ENCODE measurements at regions not wholly inside any gene's neighbourhood (a gene's known extent, or its start where the extent isn't known, plus 50 kb on each side); places are given as distances from the start of the nearest gene placed in this dataset.

- no peak for DNase-seq (ENCODE audit: low read depth, low spot score)
- no peak for FAIRE-seq
- dilution Hi-C loops (cut with MboI; ENCODE audit: extremely low pct_ligation_motif_present, low sequenced_read_pairs): no loop called here
Measured at GRCh38 chr15:89002281-89002761, 85.9 kb upstream of the ABHD2 start.

DNA sequence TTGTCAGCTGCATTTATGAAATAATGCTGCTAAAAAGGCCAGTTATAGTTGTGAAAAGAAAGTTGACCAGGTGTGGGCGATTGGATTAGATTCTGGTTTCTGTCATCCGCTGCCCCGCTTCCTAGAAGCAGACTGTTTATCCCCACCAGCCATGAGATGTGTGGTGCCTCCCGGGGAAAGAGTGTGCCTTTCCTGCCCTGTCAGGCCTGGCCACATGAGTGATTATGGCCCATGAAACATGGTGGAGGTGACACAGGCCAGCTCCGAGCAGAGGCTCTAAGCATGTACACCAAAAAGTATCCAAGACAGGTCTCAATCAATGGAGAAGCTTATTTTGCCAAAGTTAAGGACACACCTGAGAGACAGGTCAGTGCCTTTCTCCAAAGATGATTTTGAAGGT is 85.4 kb upstream of the ABHD2 start:
- FAIRE-seq (no peak), DNase-seq (ENCODE audit: low read depth, low spot score) (no peak)
- H2AFZ ChIP-seq (ENCODE audit: control insufficient read depth, low read length): no peak overlapping the region
- H3K27me3 ChIP-seq (ENCODE audit: control insufficient read depth, extremely low read depth, insufficient read depth, low read length): no peaks in the 10 kb centered on the region
- dilution Hi-C loops (cut with MboI; ENCODE audit: extremely low pct_ligation_motif_present, low sequenced_read_pairs): no loop called here
- H3K9me1 ChIP-seq (ENCODE audit: control insufficient read depth, extremely low read depth, insufficient read depth, low read length): no peaks in the 10 kb centered on the region
- no peak overlapping the region for H3K27ac ChIP-seq (ENCODE audit: control insufficient read depth, insufficient read depth, low read length)
- no peak overlapping the region for H3K4me3 ChIP-seq (ENCODE audit: control insufficient read depth in 2 of 3, extremely low read depth in 1 of 3, insufficient read depth in 2 of 3, low read depth in 1 of 3, low read length in 3 of 3)
- no peaks in the 10 kb centered on the region for H3K79me2 ChIP-seq (ENCODE audit: control insufficient read depth, insufficient read depth, low read length)
- no peak for TF ChIP-seq CTCF (optimal IDR thresholded peaks at IDR 0.05 in 1 of 3, IDR thresholded peaks at IDR 0.05 in 1 of 3, conservative IDR thresholded peaks at IDR 0.05 in 1 of 3; ENCODE audit: extremely low read depth in 1 of 3, insufficient read depth in 2 of 3, low read length in 3 of 3)
- TF ChIP-seq EZH2 (IDR thresholded peaks at IDR 0.05; ENCODE audit: low read length): no peak
- H3K9ac ChIP-seq (ENCODE audit: control insufficient read depth, extremely low read depth, insufficient read depth, low read length): no peak overlapping the region
- no peaks in the 10 kb centered on the region for H3K36me3 ChIP-seq (ENCODE audit: control insufficient read depth in 2 of 2, extremely low read depth in 1 of 2, insufficient read depth in 2 of 2, low read length in 2 of 2)
- no peaks in the 10 kb centered on the region for H3K4me1 ChIP-seq (ENCODE audit: control insufficient read depth, extremely low read depth, insufficient read depth, low read length)
- H3K4me2 ChIP-seq (ENCODE audit: control insufficient read depth, extremely low read depth, insufficient read depth, low read depth, low read length): no peak overlapping the region
- H3K9me3 ChIP-seq (ENCODE audit: control insufficient read depth, low read depth, low read length): no peaks in the 10 kb centered on the region
- no peaks in the 10 kb centered on the region for H4K20me1 ChIP-seq (ENCODE audit: control insufficient read depth, extremely low read depth, insufficient read depth, low read length)

More at GRCh38 chr15:89002281-89002761, 85.9 kb upstream of the ABHD2 start:
- Histone ChIP-seq H3K9me3 (ENCODE audit: control insufficient read depth, low read depth, low read length) (no peaks in the 10 kb centered on the region), H3K4me2 (ENCODE audit: control insufficient read depth, extremely low read depth, insufficient read depth, low read depth, low read length) (no peak overlapping the region), H3K36me3 (ENCODE audit: control insufficient read depth in 2 of 2, extremely low read depth in 1 of 2, insufficient read depth in 2 of 2, low read length in 2 of 2) (no peaks in the 10 kb centered on the region), H3K9ac (ENCODE audit: control insufficient read depth, extremely low read depth, insufficient read depth, low read length) (no peak overlapping the region), H2AFZ (ENCODE audit: control insufficient read depth, low read length) (no peak overlapping the region), H3K79me2 (ENCODE audit: control insufficient read depth, insufficient read depth, low read length) (no peaks in the 10 kb centered on the region), H3K27ac (ENCODE audit: control insufficient read depth, insufficient read depth, low read length) (no peak overlapping the region), H3K27me3 (ENCODE audit: control insufficient read depth, extremely low read depth, insufficient read depth, low read length) (no peaks in the 10 kb centered on the region), H3K9me1 (ENCODE audit: control insufficient read depth, extremely low read depth, insufficient read depth, low read length) (no peaks in the 10 kb centered on the region), H3K4me3 (ENCODE audit: control insufficient read depth in 2 of 3, extremely low read depth in 1 of 3, insufficient read depth in 2 of 3, low read depth in 1 of 3, low read length in 3 of 3) (no peak overlapping the region), H3K4me1 (ENCODE audit: control insufficient read depth, extremely low read depth, insufficient read depth, low read length) (no peaks in the 10 kb centered on the region), H4K20me1 (ENCODE audit: control insufficient read depth, extremely low read depth, insufficient read depth, low read length) (no peaks in the 10 kb centered on the region)
- TF ChIP-seq CTCF (optimal IDR thresholded peaks at IDR 0.05 in 1 of 3, IDR thresholded peaks at IDR 0.05 in 1 of 3, conservative IDR thresholded peaks at IDR 0.05 in 1 of 3; ENCODE audit: extremely low read depth in 1 of 3, insufficient read depth in 2 of 3, low read length in 3 of 3) (no peak), EZH2 (IDR thresholded peaks at IDR 0.05; ENCODE audit: low read length) (no peak)

Measured in keratinocyte (primary cell).